ENCODE measurements at regions not wholly inside any gene's neighbourhood (a gene's known extent, or its start where the extent isn't known, plus 50 kb on each side); places are given as distances from the start of the nearest gene placed in this dataset.

DNA sequence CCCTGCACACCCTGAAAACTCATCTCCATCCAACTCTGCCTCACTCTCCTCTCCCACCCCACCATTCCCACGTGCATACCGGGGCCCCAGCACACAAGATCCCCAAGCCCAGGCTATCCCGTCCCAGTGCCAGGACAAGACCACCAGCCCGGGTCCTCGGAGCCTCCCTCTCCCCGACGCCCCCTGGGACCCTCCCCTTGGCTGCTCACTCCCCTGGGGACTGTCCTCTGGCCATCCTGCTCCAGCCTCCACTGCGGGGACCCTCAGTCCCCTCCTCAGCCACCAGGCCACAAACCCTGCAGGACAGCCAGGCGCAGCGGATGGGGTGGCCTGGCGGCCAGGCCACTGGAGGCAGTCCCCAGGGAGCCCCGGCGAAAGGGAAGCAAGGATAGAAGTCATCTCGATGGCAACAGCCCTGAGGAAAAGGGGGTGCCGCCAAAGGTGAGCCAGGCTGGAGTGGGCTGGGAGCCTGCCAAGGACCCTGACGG is 62.8 kb downstream of the C9orf50 start:
- in situ Hi-C loops (cut with MboI), result no loop called here
- WGBS, 2 experiments (ENCODE audit: low coverage in 1 of 2, low lambda C conversion rate in 2 of 2, missing lambda C conversion rate in 2 of 2), result 76 to 86% methylated on average over 13 to 16 of the region's 16 CpGs

DNA sequence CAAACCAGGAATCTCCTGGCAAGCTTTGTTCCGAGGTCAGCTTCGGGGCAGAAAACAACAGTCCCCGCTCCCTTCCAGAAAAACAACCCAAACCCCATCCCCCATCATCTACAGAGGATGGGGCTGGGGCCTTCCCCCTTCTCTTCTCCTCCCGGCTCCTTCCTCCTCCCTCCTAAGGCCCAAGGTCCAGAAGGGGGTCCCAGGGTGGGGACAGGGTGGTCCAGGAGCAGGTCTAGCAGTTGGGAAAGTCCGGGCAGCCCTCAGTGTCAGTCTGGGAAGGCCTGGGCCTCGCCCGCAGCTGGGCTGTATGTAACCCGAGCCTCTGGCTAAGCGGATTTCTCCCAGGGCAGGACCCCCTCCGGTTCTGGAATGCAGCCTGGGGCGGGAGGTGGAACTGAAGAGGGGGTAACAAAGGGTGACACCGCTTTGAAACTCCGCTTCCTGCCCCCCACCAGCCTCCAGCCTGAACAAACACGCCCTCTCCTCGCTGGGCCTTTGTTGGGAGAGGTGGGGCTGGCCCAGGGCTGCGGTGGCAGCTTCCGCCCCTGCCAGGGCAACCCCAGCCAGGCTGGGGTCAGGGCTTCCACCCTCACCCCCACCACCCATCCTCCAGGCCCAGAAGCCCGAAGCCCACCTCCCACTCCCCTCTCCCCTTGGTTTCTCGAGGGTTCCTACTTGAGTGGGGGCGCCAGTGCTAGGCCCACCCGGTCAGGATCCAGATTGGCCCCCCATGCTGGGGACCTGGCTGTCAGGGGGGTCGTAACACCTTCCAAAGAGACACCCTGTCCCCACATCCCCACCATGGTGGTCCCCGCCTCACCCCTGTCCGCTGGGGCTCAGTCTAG is 63.5 kb downstream of the C9orf50 start:
- no peaks in the 10 kb centered on the region for H3K27me3 ChIP-seq (replicated peaks; ENCODE audit: insufficient read depth)
- no peak overlapping the region for H3K27ac ChIP-seq
- H3F3A ChIP-seq (ENCODE audit: insufficient read depth), result no peaks in the 10 kb centered on the region
- H3K9me3 ChIP-seq (ENCODE audit: low read depth), result no peaks in the 10 kb centered on the region
- H3K4me2 ChIP-seq (ENCODE audit: unreplicated experiment), result no peak overlapping the region
- 81 to 83% methylated on average over 16 to 20 of the region's 24 CpGs for WGBS, 2 experiments (ENCODE audit: low coverage in 1 of 2, low lambda C conversion rate in 2 of 2, missing lambda C conversion rate in 2 of 2)
- no peak overlapping the region for H3K4me3 ChIP-seq
- no peaks in the 10 kb centered on the region for H4K20me1 ChIP-seq (ENCODE audit: insufficient read depth)
- in situ Hi-C loops (cut with MboI), result no loop called here
- H3K9me2 ChIP-seq (ENCODE audit: insufficient read depth), result no peaks in the 10 kb centered on the region
- no peaks in the 10 kb centered on the region for H3K79me2 ChIP-seq (ENCODE audit: insufficient read depth)
- no peaks in the 10 kb centered on the region for H3K36me3 ChIP-seq (ENCODE audit: low read depth)
- DNase-seq, result no peak
- TF ChIP-seq EZH2phosphoT487 (IDR thresholded peaks at IDR 0.05; ENCODE audit: insufficient read depth, low read depth) (no peak), EZH2 (IDR thresholded peaks at IDR 0.05; ENCODE audit: insufficient read depth, poor library complexity, severe bottlenecking) (no peak)
- H2AFZ ChIP-seq, result no peak overlapping the region
- H3K9ac ChIP-seq, result no peak overlapping the region
- H3K4me1 ChIP-seq (ENCODE audit: insufficient read depth), result no peaks in the 10 kb centered on the region

More for the DNA sequence above, 62.8 kb downstream of the C9orf50 start:
- Histone ChIP-seq H3K9me2 (ENCODE audit: insufficient read depth) (no peaks in the 10 kb centered on the region), H3K27ac (no peak overlapping the region), H3K4me3 (no peak overlapping the region), H3K79me2 (ENCODE audit: insufficient read depth) (no peaks in the 10 kb centered on the region), H4K20me1 (ENCODE audit: insufficient read depth) (no peaks in the 10 kb centered on the region), H3K9ac (no peak overlapping the region), H2AFZ (no peak overlapping the region), H3K27me3 (replicated peaks; ENCODE audit: insufficient read depth) (no peaks in the 10 kb centered on the region), H3K9me3 (ENCODE audit: low read depth) (no peaks in the 10 kb centered on the region), H3K4me1 (ENCODE audit: insufficient read depth) (no peaks in the 10 kb centered on the region), H3K4me2 (ENCODE audit: unreplicated experiment) (no peak overlapping the region), H3F3A (ENCODE audit: insufficient read depth) (no peaks in the 10 kb centered on the region), H3K36me3 (ENCODE audit: low read depth) (no peaks in the 10 kb centered on the region)
- no peak for DNase-seq
- TF ChIP-seq EZH2 (IDR thresholded peaks at IDR 0.05; ENCODE audit: insufficient read depth, poor library complexity, severe bottlenecking), result no peak
- TF ChIP-seq EZH2phosphoT487 (IDR thresholded peaks at IDR 0.05; ENCODE audit: insufficient read depth, low read depth), result no peak

DNA sequence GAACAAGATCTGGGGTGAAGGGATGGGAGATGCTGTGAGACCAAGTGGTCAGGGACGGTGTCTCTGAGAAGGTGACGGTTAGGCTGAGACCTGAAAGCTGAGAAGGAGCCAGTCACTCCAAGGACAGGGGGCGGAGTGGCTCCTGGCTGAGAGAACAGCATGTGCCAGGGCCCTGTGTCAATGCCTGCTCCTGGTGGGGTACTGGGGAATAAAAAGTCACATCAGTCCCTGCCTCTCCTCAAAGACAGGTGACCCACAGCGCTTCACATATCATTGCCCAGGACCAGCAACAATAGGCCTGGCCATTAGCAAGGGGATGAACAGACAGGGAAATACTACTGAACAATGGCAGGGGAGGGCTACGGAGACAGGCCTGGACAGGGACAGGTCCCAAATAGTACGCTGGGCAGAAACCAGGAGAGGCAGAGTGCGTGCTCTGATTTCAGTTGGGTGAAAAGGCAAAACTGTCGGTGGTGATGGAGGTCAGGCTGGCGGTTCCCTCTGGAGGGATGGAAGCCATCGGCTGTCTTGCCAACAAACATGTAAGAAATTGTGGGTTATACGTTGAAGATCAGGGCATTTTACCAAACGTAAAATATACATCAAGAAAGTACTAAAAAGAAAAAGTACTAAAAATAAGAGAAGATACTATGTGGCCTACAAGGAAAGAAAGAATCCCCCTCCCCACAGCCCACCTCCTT is 64.3 kb downstream of the C9orf50 start:
- in situ Hi-C loops (cut with MboI), result no loop called here
- Histone ChIP-seq H3K4me1 (ENCODE audit: insufficient read depth) (no peaks in the 10 kb centered on the region), H3K9me2 (ENCODE audit: insufficient read depth) (no peaks in the 10 kb centered on the region), H3K9ac (no peak overlapping the region), H3K27ac (no peak overlapping the region), H3K36me3 (ENCODE audit: low read depth) (no peaks in the 10 kb centered on the region), H4K20me1 (ENCODE audit: insufficient read depth) (no peaks in the 10 kb centered on the region), H3K79me2 (ENCODE audit: insufficient read depth) (no peaks in the 10 kb centered on the region), H3F3A (ENCODE audit: insufficient read depth) (0 out of 2 replicates have a peak, but pooled peaks cover 6% of the 10 kb centered on the region), H3K9me3 (ENCODE audit: low read depth) (no peaks in the 10 kb centered on the region), H2AFZ (no peak overlapping the region), H3K4me3 (no peak overlapping the region), H3K4me2 (ENCODE audit: unreplicated experiment) (no peak overlapping the region), H3K27me3 (replicated peaks; ENCODE audit: insufficient read depth) (no peaks in the 10 kb centered on the region)
- TF ChIP-seq EZH2phosphoT487 (IDR thresholded peaks at IDR 0.05; ENCODE audit: insufficient read depth, low read depth) (no peak), EZH2 (IDR thresholded peaks at IDR 0.05; ENCODE audit: insufficient read depth, poor library complexity, severe bottlenecking) (no peak)
- DNase-seq, result no peak
- 91 to 93% methylated on average over 12 of the region's 12 CpGs for WGBS, 2 experiments (ENCODE audit: low coverage in 1 of 2, low lambda C conversion rate in 2 of 2, missing lambda C conversion rate in 2 of 2)

DNA sequence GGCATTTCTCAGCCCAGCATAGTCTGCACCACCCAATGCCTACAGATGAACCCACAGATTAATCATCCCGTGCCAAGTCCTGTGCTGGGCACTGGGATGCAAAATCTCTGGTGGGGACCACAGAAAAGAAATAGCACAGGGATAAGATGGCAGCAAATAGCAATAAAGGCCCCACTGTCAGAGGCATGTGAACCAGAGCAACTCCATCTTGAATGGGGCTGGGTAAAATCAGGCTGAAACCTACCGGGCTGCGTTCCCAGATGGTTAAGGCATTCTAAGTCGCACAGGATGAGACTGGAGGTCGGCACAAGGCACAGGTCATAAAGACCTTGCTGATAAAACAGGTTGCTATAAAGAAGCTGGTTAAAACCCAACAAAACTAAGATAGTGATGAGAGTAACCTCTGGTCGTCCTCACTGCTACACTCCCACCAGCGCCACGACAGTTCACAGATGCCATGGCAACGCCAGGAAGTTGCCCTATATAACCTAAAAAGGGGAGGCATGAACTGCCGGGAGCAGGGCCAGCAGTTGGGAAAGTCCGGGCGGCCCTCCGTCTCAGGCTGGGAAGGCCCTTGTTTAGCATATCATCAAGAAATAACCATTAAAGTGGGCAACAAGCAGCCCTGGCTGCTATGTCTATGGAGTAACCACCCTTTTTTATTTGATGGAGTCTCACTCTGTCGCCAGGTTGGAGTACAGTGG is 65.2 kb downstream of the C9orf50 start:
- Histone ChIP-seq H3K4me1 (ENCODE audit: insufficient read depth) (no peaks in the 10 kb centered on the region), H3K9me3 (ENCODE audit: low read depth) (no peaks in the 10 kb centered on the region), H3K27me3 (replicated peaks; ENCODE audit: insufficient read depth) (no peaks in the 10 kb centered on the region), H2AFZ (no peak overlapping the region), H4K20me1 (ENCODE audit: insufficient read depth) (no peaks in the 10 kb centered on the region), H3K36me3 (ENCODE audit: low read depth) (no peaks in the 10 kb centered on the region), H3F3A (ENCODE audit: insufficient read depth) (peaks cover 12% of the 10 kb centered on the region; the same call in 1 of the 2 replicates), H3K9me2 (ENCODE audit: insufficient read depth) (no peaks in the 10 kb centered on the region), H3K9ac (no peak overlapping the region), H3K79me2 (ENCODE audit: insufficient read depth) (no peaks in the 10 kb centered on the region), H3K27ac (no peak overlapping the region), H3K4me2 (ENCODE audit: unreplicated experiment) (no peak overlapping the region), H3K4me3 (no peak overlapping the region)
- no peak for DNase-seq
- in situ Hi-C loops (cut with MboI), result no loop called here
- 85 to 91% methylated on average over 14 of the region's 14 CpGs for WGBS, 2 experiments (ENCODE audit: low coverage in 1 of 2, low lambda C conversion rate in 2 of 2, missing lambda C conversion rate in 2 of 2)
- TF ChIP-seq EZH2 (IDR thresholded peaks at IDR 0.05; ENCODE audit: insufficient read depth, poor library complexity, severe bottlenecking) (no peak), EZH2phosphoT487 (IDR thresholded peaks at IDR 0.05; ENCODE audit: insufficient read depth, low read depth) (no peak)

Data from GM23248 (cell line).